ENCODE measurements at regions not wholly inside any gene's neighbourhood (a gene's known extent, or its start where the extent isn't known, plus 50 kb on each side); places are given as distances from the start of the nearest gene placed in this dataset.

DNA sequence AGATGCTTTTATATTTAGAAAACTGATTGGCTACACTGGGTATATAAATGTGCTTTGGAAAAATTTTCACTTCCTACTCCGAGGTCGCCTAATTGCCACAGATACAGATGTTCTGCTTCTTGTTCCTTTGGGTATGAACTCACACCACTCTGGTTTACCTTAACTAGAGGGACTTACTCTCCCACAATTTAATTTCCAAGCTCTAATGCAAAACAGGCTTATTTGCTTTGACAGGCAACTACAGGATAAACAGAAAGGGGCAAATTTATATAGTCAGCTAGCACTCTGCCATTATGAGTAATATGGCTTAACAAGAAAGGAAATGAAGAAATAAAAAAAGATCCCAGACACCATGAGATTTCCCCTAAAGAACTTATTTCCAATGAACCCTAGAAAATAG, 156.9 kb upstream of the ZFP64 start:
- Histone ChIP-seq H3K9me3 (ENCODE audit: insufficient read depth, low read length, severe bottlenecking) (no peaks in the 10 kb centered on the region), H3K27ac (ENCODE audit: low read length) (no peak overlapping the region), H4K20me1 (ENCODE audit: insufficient read depth, low read length) (no peaks in the 10 kb centered on the region; the same call in none of the 2 replicates), H2AFZ (ENCODE audit: low read depth, low read length) (no peak overlapping the region), H3K9ac (ENCODE audit: low read depth, low read length) (no peak overlapping the region), H3K4me3 (ENCODE audit: low read depth in 1 of 2, low read length in 2 of 2) (no peak overlapping the region), H3K4me2 (ENCODE audit: insufficient read depth, low read length) (no peak overlapping the region), H3K4me1 (ENCODE audit: insufficient read depth, low read length) (no peaks in the 10 kb centered on the region), H3K36me3 (ENCODE audit: insufficient read depth, low read length) (no peaks in the 10 kb centered on the region), H3K27me3 (ENCODE audit: insufficient read depth, low read length, poor library complexity) (peaks cover 18% of the 10 kb centered on the region), H3K79me2 (ENCODE audit: insufficient read depth, low read length) (no peaks in the 10 kb centered on the region)
- ATAC-seq (ENCODE audit: insufficient read depth, low read depth): no peak
- no peak for DNase-seq
- TF ChIP-seq EZH2 (IDR thresholded peaks at IDR 0.05; ENCODE audit: borderline replicate concordance, low read depth, low read length, severe bottlenecking) (no peak), CTCF (IDR thresholded peaks at IDR 0.05; ENCODE audit: borderline replicate concordance, extremely low read depth, low read length, poor library complexity, severe bottlenecking) (no peak)

GRCh38 chr20:52346797-52347196, 155.2 kb upstream of the ZFP64 start:
- Histone ChIP-seq H3K4me1 (ENCODE audit: insufficient read depth, low read length) (no peaks in the 10 kb centered on the region), H4K20me1 (ENCODE audit: insufficient read depth, low read length) (no peaks in the 10 kb centered on the region; the same call in none of the 2 replicates), H3K79me2 (ENCODE audit: insufficient read depth, low read length) (no peaks in the 10 kb centered on the region), H3K27me3 (ENCODE audit: insufficient read depth, low read length, poor library complexity) (peaks cover 18% of the 10 kb centered on the region), H3K4me3 (ENCODE audit: low read depth in 1 of 2, low read length in 2 of 2) (no peak overlapping the region), H3K9ac (ENCODE audit: low read depth, low read length) (no peak overlapping the region), H2AFZ (ENCODE audit: low read depth, low read length) (no peak overlapping the region), H3K4me2 (ENCODE audit: insufficient read depth, low read length) (no peak overlapping the region), H3K36me3 (ENCODE audit: insufficient read depth, low read length) (no peaks in the 10 kb centered on the region), H3K27ac (ENCODE audit: low read length) (no peak overlapping the region), H3K9me3 (ENCODE audit: insufficient read depth, low read length, severe bottlenecking) (no peaks in the 10 kb centered on the region)
- ATAC-seq (ENCODE audit: insufficient read depth, low read depth) (no peak), DNase-seq (no peak)
- TF ChIP-seq EZH2 (IDR thresholded peaks at IDR 0.05; ENCODE audit: borderline replicate concordance, low read depth, low read length, severe bottlenecking) (no peak), CTCF (IDR thresholded peaks at IDR 0.05; ENCODE audit: borderline replicate concordance, extremely low read depth, low read length, poor library complexity, severe bottlenecking) (no peak)

- Histone ChIP-seq H3K27ac (ENCODE audit: low read length) (no peak overlapping the region), H3K9ac (ENCODE audit: low read depth, low read length) (no peak overlapping the region), H3K36me3 (ENCODE audit: insufficient read depth, low read length) (no peaks in the 10 kb centered on the region), H3K4me2 (ENCODE audit: insufficient read depth, low read length) (no peak overlapping the region), H3K9me3 (ENCODE audit: insufficient read depth, low read length, severe bottlenecking) (no peaks in the 10 kb centered on the region), H3K4me3 (ENCODE audit: low read depth in 1 of 2, low read length in 2 of 2) (no peak overlapping the region), H3K79me2 (ENCODE audit: insufficient read depth, low read length) (no peaks in the 10 kb centered on the region), H4K20me1 (ENCODE audit: insufficient read depth, low read length) (no peaks in the 10 kb centered on the region), H3K4me1 (ENCODE audit: insufficient read depth, low read length) (no peaks in the 10 kb centered on the region), H2AFZ (ENCODE audit: low read depth, low read length) (no peak overlapping the region), H3K27me3 (ENCODE audit: insufficient read depth, low read length, poor library complexity) (peaks cover 2% of the 10 kb centered on the region)
- DNase-seq (no peak), ATAC-seq (ENCODE audit: insufficient read depth, low read depth) (no peak)
- TF ChIP-seq EZH2 (IDR thresholded peaks at IDR 0.05; ENCODE audit: borderline replicate concordance, low read depth, low read length, severe bottlenecking): no peak
- TF ChIP-seq CTCF (IDR thresholded peaks at IDR 0.05; ENCODE audit: borderline replicate concordance, extremely low read depth, low read length, poor library complexity, severe bottlenecking): no peak
These were observed 151.3 kb upstream of the ZFP64 start for GRCh38 chr20:52342913-52343312.
